ENCODE measurements at regions not wholly inside any gene's neighbourhood (a gene's known extent, or its start where the extent isn't known, plus 50 kb on each side); places are given as distances from the start of the nearest gene placed in this dataset.

- TF ChIP-seq CTCF (IDR thresholded peaks at IDR 0.05) (no peak), POLR2A (IDR thresholded peaks at IDR 0.05) (no peak)
Measured at GRCh38 chr5:119896826-119897536, 267.6 kb downstream of the FAM170A start.
